ENCODE measurements at regions not wholly inside any gene's neighbourhood (a gene's known extent, or its start where the extent isn't known, plus 50 kb on each side); places are given as distances from the start of the nearest gene placed in this dataset.
"Not testable (repeated sequence)": the region's sequence is repeated elsewhere in the genome, so short reads cannot be mapped to it uniquely, and the experiment has no call there.

- Mint-ChIP-seq H3K27me3 (ENCODE audit: low read depth) (no peaks in the 10 kb centered on the region), H3K36me3 (ENCODE audit: low read depth) (no peaks in the 10 kb centered on the region), H3K27ac (ENCODE audit: unreplicated experiment) (no peak overlapping the region), H3K4me3 (no peak overlapping the region), H3K4me1 (no peaks in the 10 kb centered on the region), H3K9me3 (peaks cover 5% of the 10 kb centered on the region)
- no peak for TF ChIP-seq CTCF (conservative IDR thresholded peaks at IDR 0.05)
- no peak for DNase-seq (ENCODE audit: low read depth, low spot score)
Measured at GRCh38 chr15:54772663-54773062, 424.1 kb downstream of the RSL24D1 start.

- not testable (repeated sequence) for H3K4me1 Mint-ChIP-seq; H3K4me3 Mint-ChIP-seq; H3K27ac Mint-ChIP-seq (ENCODE audit: unreplicated experiment); H3K36me3 Mint-ChIP-seq (ENCODE audit: low read depth); H3K27me3 Mint-ChIP-seq (ENCODE audit: low read depth); DNase-seq (ENCODE audit: low read depth, low spot score)
- peaks cover 11% of the 10 kb centered on the region for H3K9me3 Mint-ChIP-seq
Measured at GRCh38 chr15:54749461-54749860, 447.3 kb downstream of the RSL24D1 start.

- no peak for DNase-seq (ENCODE audit: low read depth, low spot score)
- no peak for TF ChIP-seq CTCF (conservative IDR thresholded peaks at IDR 0.05)
- Mint-ChIP-seq H3K9me3 (peaks cover 14% of the 10 kb centered on the region), H3K27ac (ENCODE audit: unreplicated experiment) (no peak overlapping the region), H3K4me3 (no peak overlapping the region), H3K4me1 (no peaks in the 10 kb centered on the region), H3K36me3 (ENCODE audit: low read depth) (no peaks in the 10 kb centered on the region), H3K27me3 (ENCODE audit: low read depth) (peaks cover 4% of the 10 kb centered on the region)
Measured at GRCh38 chr15:54722342-54722986, 474.3 kb downstream of the RSL24D1 start.

GRCh38 chr15:54719325-54719724 lies 477.4 kb downstream of the RSL24D1 start:
- no peak for TF ChIP-seq CTCF (conservative IDR thresholded peaks at IDR 0.05)
- H3K4me3 Mint-ChIP-seq, result no peak overlapping the region
- peaks cover 10% of the 10 kb centered on the region for H3K27me3 Mint-ChIP-seq (ENCODE audit: low read depth)
- H3K9me3 Mint-ChIP-seq, result peaks cover 11% of the 10 kb centered on the region
- no peak for DNase-seq (ENCODE audit: low read depth, low spot score)
- no peaks in the 10 kb centered on the region for H3K36me3 Mint-ChIP-seq (ENCODE audit: low read depth)
- H3K27ac Mint-ChIP-seq (ENCODE audit: unreplicated experiment), result no peak overlapping the region
- no peaks in the 10 kb centered on the region for H3K4me1 Mint-ChIP-seq

GRCh38 chr15:54707805-54708752 lies 488.7 kb downstream of the RSL24D1 start:
- Mint-ChIP-seq H3K9me3 (peaks cover 2% of the 10 kb centered on the region), H3K4me1 (no peaks in the 10 kb centered on the region), H3K27me3 (ENCODE audit: low read depth) (peaks cover 5% of the 10 kb centered on the region), H3K4me3 (no peak overlapping the region), H3K36me3 (ENCODE audit: low read depth) (no peaks in the 10 kb centered on the region), H3K27ac (ENCODE audit: unreplicated experiment) (no peak overlapping the region)
- TF ChIP-seq CTCF (conservative IDR thresholded peaks at IDR 0.05), result no peak
- DNase-seq (ENCODE audit: low read depth, low spot score), result no peak

GRCh38 chr15:54687628-54688027 lies 509.1 kb downstream of the RSL24D1 start:
- DNase-seq (ENCODE audit: low read depth, low spot score), result no peak
- H3K36me3 Mint-ChIP-seq (ENCODE audit: low read depth), result no peaks in the 10 kb centered on the region
- no peak for TF ChIP-seq CTCF (conservative IDR thresholded peaks at IDR 0.05)
- H3K4me3 Mint-ChIP-seq, result no peak overlapping the region
- H3K4me1 Mint-ChIP-seq, result no peaks in the 10 kb centered on the region
- no peak overlapping the region for H3K27ac Mint-ChIP-seq (ENCODE audit: unreplicated experiment)
- H3K27me3 Mint-ChIP-seq (ENCODE audit: low read depth), result no peaks in the 10 kb centered on the region
- no peaks in the 10 kb centered on the region for H3K9me3 Mint-ChIP-seq
